ENCODE measurements at regions not wholly inside any gene's neighbourhood (a gene's known extent, or its start where the extent isn't known, plus 50 kb on each side); places are given as distances from the start of the nearest gene placed in this dataset.

- TF ChIP-seq FOXP2 (optimal IDR thresholded peaks at IDR 0.05; ENCODE audit: borderline replicate concordance, extremely low read depth, extremely low read length, insufficient read depth), result no peak
- no peak for TF ChIP-seq POLR2AphosphoS5 (IDR thresholded peaks at IDR 0.05; ENCODE audit: low read depth, low read length)
- no peak for TF ChIP-seq REST (IDR thresholded peaks at IDR 0.05; ENCODE audit: insufficient read depth in 1 of 2, low read depth in 2 of 2, low read length in 2 of 2)
- TF ChIP-seq TAF1 (IDR thresholded peaks at IDR 0.05; ENCODE audit: borderline replicate concordance, insufficient read depth, low read length), result no peak
- no peak for TF ChIP-seq SIN3A (IDR thresholded peaks at IDR 0.05; ENCODE audit: borderline replicate concordance, insufficient read depth, low read length)
These were observed 142.5 kb downstream of the TXNL1 start for GRCh38 chr18:56495884-56496283.

GRCh38 chr18:56493531-56493930, 144.9 kb downstream of the TXNL1 start:
- TF ChIP-seq SIN3A (IDR thresholded peaks at IDR 0.05; ENCODE audit: borderline replicate concordance, insufficient read depth, low read length) (no peak), FOXP2 (optimal IDR thresholded peaks at IDR 0.05; ENCODE audit: borderline replicate concordance, extremely low read depth, extremely low read length, insufficient read depth) (no peak), POLR2AphosphoS5 (IDR thresholded peaks at IDR 0.05; ENCODE audit: low read depth, low read length) (no peak), REST (IDR thresholded peaks at IDR 0.05; ENCODE audit: insufficient read depth in 1 of 2, low read depth in 2 of 2, low read length in 2 of 2) (no peak), TAF1 (IDR thresholded peaks at IDR 0.05; ENCODE audit: borderline replicate concordance, insufficient read depth, low read length) (no peak)

- TF ChIP-seq REST (IDR thresholded peaks at IDR 0.05; ENCODE audit: insufficient read depth in 1 of 2, low read depth in 2 of 2, low read length in 2 of 2) (no peak), SIN3A (IDR thresholded peaks at IDR 0.05; ENCODE audit: borderline replicate concordance, insufficient read depth, low read length) (no peak), POLR2AphosphoS5 (IDR thresholded peaks at IDR 0.05; ENCODE audit: low read depth, low read length) (no peak), TAF1 (IDR thresholded peaks at IDR 0.05; ENCODE audit: borderline replicate concordance, insufficient read depth, low read length) (no peak), FOXP2 (optimal IDR thresholded peaks at IDR 0.05; ENCODE audit: borderline replicate concordance, extremely low read depth, extremely low read length, insufficient read depth) (no peak)
These were observed 146.3 kb downstream of the TXNL1 start for GRCh38 chr18:56492136-56492535.

- TF ChIP-seq POLR2AphosphoS5 (IDR thresholded peaks at IDR 0.05; ENCODE audit: low read depth, low read length) (no peak), FOXP2 (optimal IDR thresholded peaks at IDR 0.05; ENCODE audit: borderline replicate concordance, extremely low read depth, extremely low read length, insufficient read depth) (no peak), SIN3A (IDR thresholded peaks at IDR 0.05; ENCODE audit: borderline replicate concordance, insufficient read depth, low read length) (no peak), REST (IDR thresholded peaks at IDR 0.05; ENCODE audit: insufficient read depth in 1 of 2, low read depth in 2 of 2, low read length in 2 of 2) (no peak), TAF1 (IDR thresholded peaks at IDR 0.05; ENCODE audit: borderline replicate concordance, insufficient read depth, low read length) (no peak)
These were observed 147.4 kb downstream of the TXNL1 start for GRCh38 chr18:56490942-56491341.

- TF ChIP-seq POLR2AphosphoS5 (IDR thresholded peaks at IDR 0.05; ENCODE audit: low read depth, low read length) (no peak), REST (IDR thresholded peaks at IDR 0.05; ENCODE audit: insufficient read depth in 1 of 2, low read depth in 2 of 2, low read length in 2 of 2) (no peak), FOXP2 (optimal IDR thresholded peaks at IDR 0.05; ENCODE audit: borderline replicate concordance, extremely low read depth, extremely low read length, insufficient read depth) (no peak), TAF1 (IDR thresholded peaks at IDR 0.05; ENCODE audit: borderline replicate concordance, insufficient read depth, low read length) (no peak), SIN3A (IDR thresholded peaks at IDR 0.05; ENCODE audit: borderline replicate concordance, insufficient read depth, low read length) (no peak)
These were observed 148.5 kb downstream of the TXNL1 start for GRCh38 chr18:56489893-56490292.

Measured in PFSK-1 (cell line).